Gastrocnemius medialis (tissue), 4 donors: ENCODE measurements at regions not wholly inside any gene's neighbourhood (a gene's known extent, or its start where the extent isn't known, plus 50 kb on each side); places are given as distances from the start of the nearest gene placed in this dataset.

Experiments used
- ATAC-seq, 2 donors: fragments of 150-250 bp; one replicate each; pipeline ENCODE4 v1.9.1; 2016
- DNase-seq, 2 donors: peaks; one replicate each; pipeline ENCODE4 v3.0.0-alpha.2; 2019
- H3K27ac ChIP-seq, 4 donors: fragments of 200-600 bp; sonication (generic); 1 replicate in 1 of 4; 2 replicates in 3 of 4; pipeline ENCODE4 v1.5.1; 2016 to 2018; ENCODE audit warnings: mild to moderate bottlenecking in 2 of 4, moderate library complexity in 1 of 4
- H3K27me3 ChIP-seq, 3 donors: fragments of 200-600 bp; sonication (generic) in 2 of 3; 1 replicate in 1 of 3; 2 replicates in 2 of 3; pipeline versions ENCODE4 v1.5.1 to v1.6.0; 2016 to 2019; ENCODE audit warnings: mild to moderate bottlenecking in 1 of 3, moderate library complexity in 1 of 3
- H3K36me3 ChIP-seq, 2 donors: fragments of 200-600 bp; sonication (generic) in 1 of 2; one replicate each; pipeline ENCODE4 v1.5.1; 2017 to 2018
- H3K4me1 ChIP-seq, 2 donors: fragments of 200-600 bp; sonication (generic) in 1 of 2; one replicate each; pipeline ENCODE4 v1.5.1; 2016 to 2017; ENCODE audit warnings: mild to moderate bottlenecking in 2 of 2
- H3K4me3 ChIP-seq, 4 donors: fragments of 200-600 bp; sonication (generic) in 3 of 4; 1 replicate in 1 of 4; 2 replicates in 3 of 4; pipeline ENCODE4 v1.5.1; 2016 to 2019; ENCODE audit warnings: mild to moderate bottlenecking in 2 of 4
- H3K9me3 ChIP-seq, 3 donors: fragments of 200-600 bp; sonication (generic) in 2 of 3; 1 replicate in 1 of 3; 2 replicates in 2 of 3; pipeline ENCODE4 v1.5.1; 2016 to 2019
- CTCF ChIP-seq, 5 experiments: fragments of 450-650 bp in 3 of 5; fragments of 200-600 bp in 2 of 5; sonication (generic) in 2 of 5; IDR thresholded peaks in 4 of 5; conservative IDR thresholded peaks in 1 of 5; 1 replicate in 4 of 5; 2 replicates in 1 of 5; pipeline ENCODE4 v1.5.1; 2016 to 2019; ENCODE audit warnings: antibody characterized with exemption in 5 of 5, mild to moderate bottlenecking in 3 of 5, moderate library complexity in 3 of 5
- POLR2A ChIP-seq, 2 donors: fragments of 450-650 bp; IDR thresholded peaks; one replicate each; pipeline ENCODE4 v1.6.1; 2017; ENCODE audit warnings: antibody characterized with exemption in 2 of 2, mild to moderate bottlenecking in 2 of 2, moderate library complexity in 2 of 2
- in situ Hi-C, 4 donors: fragments of 200-750 bp; cut with MboI; loops; one replicate each; pipeline versions ENCODE4 v1.15.0 to v1.8.0; 2017; ENCODE audit warnings: low sequenced_read_pairs in 4 of 4
- intact Hi-C: fragments of 100-400 bp; cut with DNase I; formaldehyde crosslinking; loops from one replicate; pipeline ENCODE4 v1.15.1; 2023; ENCODE audit warnings: low total_unique reads

- in situ Hi-C loops, result no loop called here
- no peaks in the 10 kb centered on the region for H3K36me3 ChIP-seq
- DNase-seq (no peak), ATAC-seq (no peak)
- no peaks in the 10 kb centered on the region for H3K27me3 ChIP-seq
- intact Hi-C loops, result no loop called here
- no peak for TF ChIP-seq CTCF (IDR thresholded peaks at IDR 0.05 in 4 of 5, conservative IDR thresholded peaks at IDR 0.05 in 1 of 5)
- TF ChIP-seq POLR2A (IDR thresholded peaks at IDR 0.05), result no peak
- H3K4me3 ChIP-seq, result no peak overlapping the region
- H3K4me1 ChIP-seq, result no peaks in the 10 kb centered on the region
- H3K27ac ChIP-seq, result no peak overlapping the region
- no peaks in the 10 kb centered on the region for H3K9me3 ChIP-seq
Observed at GRCh38 chr5:71859515-71859914, 140.4 kb downstream of the CARTPT start.

- in situ Hi-C loops, result no loop called here
- H3K4me3 ChIP-seq, result no peak overlapping the region
- no peak for DNase-seq
- no peak for ATAC-seq
- TF ChIP-seq POLR2A (IDR thresholded peaks at IDR 0.05) (no peak), CTCF (IDR thresholded peaks at IDR 0.05 in 4 of 5, conservative IDR thresholded peaks at IDR 0.05 in 1 of 5) (no peak)
- no peaks in the 10 kb centered on the region for H3K9me3 ChIP-seq
- intact Hi-C loops, result no loop called here
- no peaks in the 10 kb centered on the region for H3K4me1 ChIP-seq
- H3K36me3 ChIP-seq, result no peaks in the 10 kb centered on the region
- H3K27me3 ChIP-seq, result no peaks in the 10 kb centered on the region
- H3K27ac ChIP-seq, result no peak overlapping the region
Observed at GRCh38 chr5:71860048-71860447, 141.0 kb downstream of the CARTPT start.

- no peaks in the 10 kb centered on the region for H3K4me1 ChIP-seq
- no peaks in the 10 kb centered on the region for H3K36me3 ChIP-seq
- TF ChIP-seq POLR2A (IDR thresholded peaks at IDR 0.05), result no peak
- TF ChIP-seq CTCF (IDR thresholded peaks at IDR 0.05 in 4 of 5, conservative IDR thresholded peaks at IDR 0.05 in 1 of 5), result no peak
- H3K27ac ChIP-seq, result no peak overlapping the region
- in situ Hi-C loops (no loop called here), intact Hi-C loops (no loop called here)
- no peaks in the 10 kb centered on the region for H3K9me3 ChIP-seq
- DNase-seq, result no peak
- H3K4me3 ChIP-seq, result no peak overlapping the region
- H3K27me3 ChIP-seq, result no peaks in the 10 kb centered on the region
- ATAC-seq, result no peak
Observed at GRCh38 chr5:71861682-71862081, 142.6 kb downstream of the CARTPT start.

GRCh38 chr5:71862087-71862486, 143.0 kb downstream of the CARTPT start:
- ATAC-seq, result no peak
- TF ChIP-seq CTCF (IDR thresholded peaks at IDR 0.05 in 4 of 5, conservative IDR thresholded peaks at IDR 0.05 in 1 of 5) (no peak), POLR2A (IDR thresholded peaks at IDR 0.05) (no peak)
- no peak for DNase-seq
- no peaks in the 10 kb centered on the region for H3K4me1 ChIP-seq
- no peaks in the 10 kb centered on the region for H3K36me3 ChIP-seq
- intact Hi-C loops (no loop called here), in situ Hi-C loops (no loop called here)
- H3K9me3 ChIP-seq, result no peaks in the 10 kb centered on the region
- H3K27me3 ChIP-seq, result no peaks in the 10 kb centered on the region
- H3K27ac ChIP-seq, result no peak overlapping the region
- no peak overlapping the region for H3K4me3 ChIP-seq

GRCh38 chr5:71862507-71863060, 143.5 kb downstream of the CARTPT start:
- Histone ChIP-seq H3K4me1 (no peaks in the 10 kb centered on the region), H3K4me3 (no peak overlapping the region), H3K36me3 (no peaks in the 10 kb centered on the region), H3K9me3 (no peaks in the 10 kb centered on the region), H3K27me3 (no peaks in the 10 kb centered on the region), H3K27ac (no peak overlapping the region)
- no peak for TF ChIP-seq POLR2A (IDR thresholded peaks at IDR 0.05)
- TF ChIP-seq CTCF (IDR thresholded peaks at IDR 0.05 in 4 of 5, conservative IDR thresholded peaks at IDR 0.05 in 1 of 5), result no peak
- intact Hi-C loops, result no loop called here
- DNase-seq (no peak), ATAC-seq (no peak)
- in situ Hi-C loops, result no loop called here
